HCT116 (cell line): ENCODE measurements at regions not wholly inside any gene's neighbourhood (a gene's known extent, or its start where the extent isn't known, plus 50 kb on each side); places are given as distances from the start of the nearest gene placed in this dataset.

Experiments
- ATAC-seq: fragments of 200-7000 bp; cut with Tn5 transposase; 2 replicates; pipeline ENCODE4 v1.9.1; 2020; ENCODE audit warnings: mild to moderate bottlenecking, moderate library complexity
- BruUV-seq: library from RNA; stranded (reverse); fragments of 400-500 nt; replicated peaks from 2 replicates; lab custom pipeline; 2021; lab: Mats Ljungman, UMichigan
- CTCF ChIA-PET: fragments of 300-600 bp; sonication (Branson Sonifier 250); formaldehyde crosslinking; loops from one replicate; lab custom pipeline; 2021; ENCODE audit warnings: antibody characterized with exemption; lab: Charles Lee
- POLR2A ChIA-PET: fragments of 300-600, 350-600 bp; sonication (Branson Sonifier 250); formaldehyde crosslinking; loops from one replicate; lab custom pipeline; 2021; ENCODE audit warnings: antibody characterized with exemption; lab: Charles Lee
- RAD21 ChIA-PET, 2 experiments: fragments of 300-600 bp; sonication (Branson Sonifier 250); formaldehyde crosslinking; loops; one replicate each; lab custom pipeline; 2023; ENCODE audit warnings: low total read pairs in 2 of 2; ENCODE audit not compliant: uncharacterized antibody in 2 of 2, unreplicated experiment in 2 of 2, low non-redundant PET in 1 of 2; lab: Charles Lee
- DNase-seq: peaks from one replicate; pipeline ENCODE4 v3.0.0-alpha.2; 2010; ENCODE audit warnings: low read depth, low spot score
- H2AFZ ChIP-seq: fragments of 200-600 bp; shearing (Covaris generic), sonication (generic); 2 replicates; pipeline ENCODE4 v1.6.1; 2017; ENCODE audit warnings: low read depth, mixed run types, mixed read lengths, antibody characterized with exemption, low read length; ENCODE audit not compliant: poor library complexity, severe bottlenecking
- H3K27ac ChIP-seq: 2 replicates; pipeline ENCODE4 v1.5.1; 2012; ENCODE audit warnings: low read depth, low read length
- H3K27me3 ChIP-seq: fragments of 200-600 bp; sonication (generic); 2 replicates; pipeline ENCODE4 v1.6.1; 2016; ENCODE audit warnings: mixed run types, low read length, mixed read lengths; ENCODE audit not compliant: insufficient read depth
- H3K36me3 ChIP-seq, 2 experiments: fragments of 200-500 bp in 1 of 2; fragments of 200-600 bp in 1 of 2; sonication (Bioruptor generic) in 1 of 2; sonication (generic) in 1 of 2; 2 replicates each; pipeline versions ENCODE4 v1.5.1 to v1.6.1; 2014 to 2016; ENCODE audit warnings: low read length in 2 of 2, inconsistent platforms in 1 of 2, mixed read lengths in 1 of 2, mixed run types in 1 of 2; ENCODE audit not compliant: insufficient read depth in 2 of 2, control insufficient read depth in 1 of 2
- H3K4me1 ChIP-seq, 2 experiments: fragments of 200-600 bp in 1 of 2; sonication (generic) in 1 of 2; 2 replicates each; pipeline versions ENCODE4 v1.5.1 to v1.6.1; 2012 to 2017; ENCODE audit warnings: low read length in 2 of 2, inconsistent platforms in 1 of 2, mild to moderate bottlenecking in 1 of 2, mixed read lengths in 1 of 2, mixed run types in 1 of 2, moderate library complexity in 1 of 2; ENCODE audit not compliant: insufficient read depth in 2 of 2, control insufficient read depth in 1 of 2
- H3K4me2 ChIP-seq: fragments of 200-600 bp; sonication (generic); 2 replicates; pipeline ENCODE4 v1.6.1; 2017; ENCODE audit warnings: mixed run types, low read length, mixed read lengths
- H3K4me3 ChIP-seq, 2 experiments: fragments of 200-600 bp in 1 of 2; sonication (generic) in 1 of 2; replicated peaks in 1 of 2; 2 replicates each; pipeline ENCODE4 v1.5.1; 2011 to 2016; ENCODE audit warnings: low read length in 2 of 2, control low read depth in 1 of 2, low read depth in 1 of 2, mild to moderate bottlenecking in 1 of 2, mixed read lengths in 1 of 2, mixed run types in 1 of 2
- H3K79me2 ChIP-seq: fragments of 200-600 bp; sonication (generic); 2 replicates; pipeline ENCODE4 v1.6.1; 2017; ENCODE audit warnings: mild to moderate bottlenecking, mixed run types, low read length, moderate library complexity, mixed read lengths; ENCODE audit not compliant: insufficient read depth
- H3K9ac ChIP-seq: fragments of 200-600 bp; sonication (generic); 2 replicates; pipeline ENCODE4 v1.6.1; 2016; ENCODE audit warnings: low read length, mixed read lengths
- H3K9me2 ChIP-seq: fragments of 200-600 bp; sonication (generic), shearing (Covaris generic); 2 replicates; pipeline ENCODE4 v1.6.1; 2017; ENCODE audit warnings: mixed run types, mild to moderate bottlenecking, moderate library complexity; ENCODE audit not compliant: insufficient read depth
- H3K9me3 ChIP-seq, 2 experiments: fragments of 200-500 bp in 1 of 2; fragments of 200-600 bp in 1 of 2; sonication (Bioruptor generic) in 1 of 2; sonication (generic) in 1 of 2; 2 replicates each; pipeline ENCODE4 v1.6.1; 2014 to 2017; ENCODE audit warnings: low read length in 2 of 2, mixed read lengths in 2 of 2, inconsistent platforms in 1 of 2, low read depth in 1 of 2, mild to moderate bottlenecking in 1 of 2, mixed run types in 1 of 2, moderate library complexity in 1 of 2; ENCODE audit not compliant: control insufficient read depth in 1 of 2, insufficient read depth in 1 of 2
- H4K20me1 ChIP-seq: fragments of 200-600 bp; sonication (generic), shearing (Covaris generic); 2 replicates; pipeline ENCODE4 v1.6.1; 2017; ENCODE audit warnings: mixed run types, mild to moderate bottlenecking, moderate library complexity; ENCODE audit not compliant: insufficient read depth
- FOSL1 ChIP-seq: IDR thresholded peaks from 2 replicates; pipeline ENCODE4 v1.6.1; 2012; ENCODE audit warnings: low read depth
- JUND ChIP-seq: IDR thresholded peaks from 2 replicates; pipeline ENCODE4 v1.6.1; 2012
- SIN3A ChIP-seq: IDR thresholded peaks from 2 replicates; pipeline ENCODE4 v1.6.1; 2012; ENCODE audit warnings: low read depth
- TCF7L2 ChIP-seq: IDR thresholded peaks from 2 replicates; pipeline ENCODE4 v1.7.0; 2011; ENCODE audit warnings: borderline replicate concordance, inconsistent platforms; ENCODE audit not compliant: insufficient read depth, insufficient read length; ENCODE audit errors: extremely low read depth
- intact Hi-C: fragments of 100-400 bp; cut with micrococcal nuclease; formaldehyde crosslinking; loops from 2 replicates; pipeline ENCODE4 v1.10.0; 2022
- TF ChIP-seq, protein P1 (sequence below): IDR thresholded peaks from 2 replicates; pipeline ENCODE4 v1.6.1; 2012; ENCODE audit warnings: low read depth
- TF ChIP-seq, protein P2 (sequence below): IDR thresholded peaks from 2 replicates; pipeline ENCODE4 v1.6.1; 2011; ENCODE audit warnings: mild to moderate bottlenecking, low read length, moderate library complexity; ENCODE audit not compliant: insufficient replicate concordance; ENCODE audit errors: extremely low read depth

DNA sequence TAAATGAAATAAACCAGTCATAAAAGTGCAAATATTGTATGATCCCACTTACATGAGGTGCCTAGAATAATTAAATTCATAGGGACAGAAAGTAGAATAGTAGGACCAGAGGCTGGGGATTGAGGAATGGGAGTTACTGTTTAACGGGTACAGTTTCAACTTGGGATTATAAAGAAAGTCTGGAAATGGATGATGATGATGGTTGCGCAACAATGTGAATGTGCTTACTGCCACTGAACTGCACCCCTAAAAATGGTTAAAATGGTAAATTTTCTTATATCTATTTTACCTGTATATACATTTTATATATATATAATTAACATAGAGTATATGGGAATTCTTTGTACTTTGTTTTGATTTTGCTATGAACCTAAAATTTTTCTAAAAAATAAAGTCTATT, 53.3 kb upstream of the L3MBTL3 start:
- no TSS peak for BruUV-seq
- Histone ChIP-seq H2AFZ (no peak overlapping the region), H3K4me2 (no peak overlapping the region), H3K36me3 (no peaks in the 10 kb centered on the region), H3K27me3 (no peaks in the 10 kb centered on the region), H3K9ac (no peak overlapping the region), H3K27ac (no peak overlapping the region), H3K9me3 (no peaks in the 10 kb centered on the region; a peak in 1 of 4 replicates), H3K4me1 (no peaks in the 10 kb centered on the region), H3K79me2 (no peaks in the 10 kb centered on the region), H3K4me3 (no peak overlapping the region), H4K20me1 (no peaks in the 10 kb centered on the region), H3K9me2 (no peaks in the 10 kb centered on the region)
- no peak for DNase-seq
- TF ChIP-seq, protein P1, sequence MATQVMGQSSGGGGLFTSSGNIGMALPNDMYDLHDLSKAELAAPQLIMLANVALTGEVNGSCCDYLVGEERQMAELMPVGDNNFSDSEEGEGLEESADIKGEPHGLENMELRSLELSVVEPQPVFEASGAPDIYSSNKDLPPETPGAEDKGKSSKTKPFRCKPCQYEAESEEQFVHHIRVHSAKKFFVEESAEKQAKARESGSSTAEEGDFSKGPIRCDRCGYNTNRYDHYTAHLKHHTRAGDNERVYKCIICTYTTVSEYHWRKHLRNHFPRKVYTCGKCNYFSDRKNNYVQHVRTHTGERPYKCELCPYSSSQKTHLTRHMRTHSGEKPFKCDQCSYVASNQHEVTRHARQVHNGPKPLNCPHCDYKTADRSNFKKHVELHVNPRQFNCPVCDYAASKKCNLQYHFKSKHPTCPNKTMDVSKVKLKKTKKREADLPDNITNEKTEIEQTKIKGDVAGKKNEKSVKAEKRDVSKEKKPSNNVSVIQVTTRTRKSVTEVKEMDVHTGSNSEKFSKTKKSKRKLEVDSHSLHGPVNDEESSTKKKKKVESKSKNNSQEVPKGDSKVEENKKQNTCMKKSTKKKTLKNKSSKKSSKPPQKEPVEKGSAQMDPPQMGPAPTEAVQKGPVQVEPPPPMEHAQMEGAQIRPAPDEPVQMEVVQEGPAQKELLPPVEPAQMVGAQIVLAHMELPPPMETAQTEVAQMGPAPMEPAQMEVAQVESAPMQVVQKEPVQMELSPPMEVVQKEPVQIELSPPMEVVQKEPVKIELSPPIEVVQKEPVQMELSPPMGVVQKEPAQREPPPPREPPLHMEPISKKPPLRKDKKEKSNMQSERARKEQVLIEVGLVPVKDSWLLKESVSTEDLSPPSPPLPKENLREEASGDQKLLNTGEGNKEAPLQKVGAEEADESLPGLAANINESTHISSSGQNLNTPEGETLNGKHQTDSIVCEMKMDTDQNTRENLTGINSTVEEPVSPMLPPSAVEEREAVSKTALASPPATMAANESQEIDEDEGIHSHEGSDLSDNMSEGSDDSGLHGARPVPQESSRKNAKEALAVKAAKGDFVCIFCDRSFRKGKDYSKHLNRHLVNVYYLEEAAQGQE, result no peak
- TF ChIP-seq FOSL1, result no peak
- no peak for TF ChIP-seq JUND
- TF ChIP-seq SIN3A, result no peak
- no peak for TF ChIP-seq TCF7L2
- TF ChIP-seq, protein P2, sequence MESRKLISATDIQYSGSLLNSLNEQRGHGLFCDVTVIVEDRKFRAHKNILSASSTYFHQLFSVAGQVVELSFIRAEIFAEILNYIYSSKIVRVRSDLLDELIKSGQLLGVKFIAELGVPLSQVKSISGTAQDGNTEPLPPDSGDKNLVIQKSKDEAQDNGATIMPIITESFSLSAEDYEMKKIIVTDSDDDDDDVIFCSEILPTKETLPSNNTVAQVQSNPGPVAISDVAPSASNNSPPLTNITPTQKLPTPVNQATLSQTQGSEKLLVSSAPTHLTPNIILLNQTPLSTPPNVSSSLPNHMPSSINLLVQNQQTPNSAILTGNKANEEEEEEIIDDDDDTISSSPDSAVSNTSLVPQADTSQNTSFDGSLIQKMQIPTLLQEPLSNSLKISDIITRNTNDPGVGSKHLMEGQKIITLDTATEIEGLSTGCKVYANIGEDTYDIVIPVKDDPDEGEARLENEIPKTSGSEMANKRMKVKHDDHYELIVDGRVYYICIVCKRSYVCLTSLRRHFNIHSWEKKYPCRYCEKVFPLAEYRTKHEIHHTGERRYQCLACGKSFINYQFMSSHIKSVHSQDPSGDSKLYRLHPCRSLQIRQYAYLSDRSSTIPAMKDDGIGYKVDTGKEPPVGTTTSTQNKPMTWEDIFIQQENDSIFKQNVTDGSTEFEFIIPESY, result no peak
- intact Hi-C loops, result no loop called here
- ChIA-PET CTCF (no interaction called here), RAD21 (no interaction called here), POLR2A (no interaction called here)
- ATAC-seq, result no peak
